Lower leg skin (tissue), 3 donors: ENCODE measurements at regions not wholly inside any gene's neighbourhood (a gene's known extent, or its start where the extent isn't known, plus 50 kb on each side); places are given as distances from the start of the nearest gene placed in this dataset.

ENCODE experiments used
- POLR2A ChIP-seq, 2 donors: fragments of 450-650 bp; IDR thresholded peaks; one replicate each; pipeline ENCODE4 v1.6.1; 2016 to 2017; ENCODE audit warnings: antibody characterized with exemption in 2 of 2, mild to moderate bottlenecking in 1 of 2, moderate library complexity in 1 of 2
- TF ChIP-seq, protein P1 (sequence below), 3 donors: fragments of 450-650 bp; IDR thresholded peaks; one replicate each; pipeline ENCODE4 v1.5.1; 2016; ENCODE audit warnings: antibody characterized with exemption in 3 of 3, mild to moderate bottlenecking in 3 of 3, moderate library complexity in 2 of 3

DNA sequence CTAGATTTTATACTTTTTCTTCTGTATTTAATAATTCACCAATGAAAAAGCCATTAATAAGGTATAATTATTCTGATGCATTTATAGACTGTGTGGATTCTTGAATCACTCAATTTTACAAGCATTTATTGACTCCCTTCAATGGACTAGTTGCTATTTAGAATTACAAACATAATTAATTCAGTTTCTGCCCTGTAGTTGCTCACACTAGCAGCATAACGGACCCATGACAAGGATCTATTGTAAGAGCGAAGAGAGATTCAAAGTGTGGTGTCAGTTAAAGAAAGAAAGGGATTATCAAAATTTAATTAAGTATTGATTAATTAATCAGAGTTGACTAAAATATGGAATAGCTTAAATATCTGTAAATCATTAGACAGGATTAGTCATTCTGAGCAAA is 602.6 kb upstream of the PTCHD4 start:
- TF ChIP-seq, protein P1, sequence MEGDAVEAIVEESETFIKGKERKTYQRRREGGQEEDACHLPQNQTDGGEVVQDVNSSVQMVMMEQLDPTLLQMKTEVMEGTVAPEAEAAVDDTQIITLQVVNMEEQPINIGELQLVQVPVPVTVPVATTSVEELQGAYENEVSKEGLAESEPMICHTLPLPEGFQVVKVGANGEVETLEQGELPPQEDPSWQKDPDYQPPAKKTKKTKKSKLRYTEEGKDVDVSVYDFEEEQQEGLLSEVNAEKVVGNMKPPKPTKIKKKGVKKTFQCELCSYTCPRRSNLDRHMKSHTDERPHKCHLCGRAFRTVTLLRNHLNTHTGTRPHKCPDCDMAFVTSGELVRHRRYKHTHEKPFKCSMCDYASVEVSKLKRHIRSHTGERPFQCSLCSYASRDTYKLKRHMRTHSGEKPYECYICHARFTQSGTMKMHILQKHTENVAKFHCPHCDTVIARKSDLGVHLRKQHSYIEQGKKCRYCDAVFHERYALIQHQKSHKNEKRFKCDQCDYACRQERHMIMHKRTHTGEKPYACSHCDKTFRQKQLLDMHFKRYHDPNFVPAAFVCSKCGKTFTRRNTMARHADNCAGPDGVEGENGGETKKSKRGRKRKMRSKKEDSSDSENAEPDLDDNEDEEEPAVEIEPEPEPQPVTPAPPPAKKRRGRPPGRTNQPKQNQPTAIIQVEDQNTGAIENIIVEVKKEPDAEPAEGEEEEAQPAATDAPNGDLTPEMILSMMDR (IDR thresholded peaks at IDR 0.05), result no peak
- no peak for TF ChIP-seq POLR2A (IDR thresholded peaks at IDR 0.05)
